ENCODE measurements at regions not wholly inside any gene's neighbourhood (a gene's known extent, or its start where the extent isn't known, plus 50 kb on each side); places are given as distances from the start of the nearest gene placed in this dataset.

GRCh38 chr18:67145586-67146292 is 370.8 kb downstream of the DSEL start:
- TF ChIP-seq CTCF (IDR thresholded peaks at IDR 0.05; ENCODE audit: insufficient read depth, low read length) (no peak), POLR2AphosphoS5 (IDR thresholded peaks at IDR 0.05; ENCODE audit: low read depth) (no peak), REST (IDR thresholded peaks at IDR 0.05; ENCODE audit: insufficient replicate concordance, low read depth) (no peak), GABPA (IDR thresholded peaks at IDR 0.05; ENCODE audit: low read depth) (no peak), SPI1 (IDR thresholded peaks at IDR 0.05; ENCODE audit: borderline replicate concordance, low read depth) (no peak)
